ENCODE measurements at regions not wholly inside any gene's neighbourhood (a gene's known extent, or its start where the extent isn't known, plus 50 kb on each side); places are given as distances from the start of the nearest gene placed in this dataset.

DNA sequence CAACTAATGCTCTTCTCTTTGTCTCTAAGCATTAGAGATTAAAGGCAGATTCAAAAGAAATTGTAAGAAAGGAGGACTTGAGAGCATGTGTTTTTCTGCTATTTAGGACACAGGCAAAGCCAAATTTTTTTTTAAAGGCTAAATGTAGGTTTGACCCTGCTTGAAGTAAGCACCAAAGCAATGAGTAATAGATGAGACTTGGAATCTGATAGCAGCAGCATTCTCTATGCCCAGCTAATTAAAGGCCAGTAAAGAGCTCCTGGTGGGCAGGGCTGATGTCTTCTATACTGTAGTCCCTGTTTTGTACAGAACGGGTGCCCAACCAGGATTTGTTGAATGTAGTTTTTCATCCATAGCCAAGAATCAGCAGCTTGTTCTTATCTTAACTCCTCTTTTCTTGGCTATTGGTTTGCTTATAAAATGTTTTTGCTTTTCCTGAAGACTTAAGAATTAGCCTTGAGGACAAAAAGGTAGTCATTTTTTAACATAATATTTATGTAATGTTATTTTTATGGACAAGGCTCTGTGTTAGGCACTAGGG is 179.6 kb downstream of the LMO4 start:
- no peaks in the 10 kb centered on the region for H3K9me3 ChIP-seq
- H3K27me3 ChIP-seq = no peaks in the 10 kb centered on the region
- H3K27ac ChIP-seq = no peak overlapping the region
- no peak overlapping the region for H3K4me3 ChIP-seq
- H3K36me3 ChIP-seq (ENCODE audit: low read depth, missing control alignments) = no peaks in the 10 kb centered on the region
- 54 to 56% methylated on average over 1 of the region's 1 CpG for WGBS, 2 donors
- intact Hi-C loops (cut with DNase I; ENCODE audit: low total_unique reads) = no loop called here
- no peaks in the 10 kb centered on the region for H3K4me1 ChIP-seq
- DNase-seq = no peak
- no peak for TF ChIP-seq POLR2A (IDR thresholded peaks at IDR 0.05)
- TF ChIP-seq, protein P1, sequence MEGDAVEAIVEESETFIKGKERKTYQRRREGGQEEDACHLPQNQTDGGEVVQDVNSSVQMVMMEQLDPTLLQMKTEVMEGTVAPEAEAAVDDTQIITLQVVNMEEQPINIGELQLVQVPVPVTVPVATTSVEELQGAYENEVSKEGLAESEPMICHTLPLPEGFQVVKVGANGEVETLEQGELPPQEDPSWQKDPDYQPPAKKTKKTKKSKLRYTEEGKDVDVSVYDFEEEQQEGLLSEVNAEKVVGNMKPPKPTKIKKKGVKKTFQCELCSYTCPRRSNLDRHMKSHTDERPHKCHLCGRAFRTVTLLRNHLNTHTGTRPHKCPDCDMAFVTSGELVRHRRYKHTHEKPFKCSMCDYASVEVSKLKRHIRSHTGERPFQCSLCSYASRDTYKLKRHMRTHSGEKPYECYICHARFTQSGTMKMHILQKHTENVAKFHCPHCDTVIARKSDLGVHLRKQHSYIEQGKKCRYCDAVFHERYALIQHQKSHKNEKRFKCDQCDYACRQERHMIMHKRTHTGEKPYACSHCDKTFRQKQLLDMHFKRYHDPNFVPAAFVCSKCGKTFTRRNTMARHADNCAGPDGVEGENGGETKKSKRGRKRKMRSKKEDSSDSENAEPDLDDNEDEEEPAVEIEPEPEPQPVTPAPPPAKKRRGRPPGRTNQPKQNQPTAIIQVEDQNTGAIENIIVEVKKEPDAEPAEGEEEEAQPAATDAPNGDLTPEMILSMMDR (IDR thresholded peaks at IDR 0.05) = no peak

DNA sequence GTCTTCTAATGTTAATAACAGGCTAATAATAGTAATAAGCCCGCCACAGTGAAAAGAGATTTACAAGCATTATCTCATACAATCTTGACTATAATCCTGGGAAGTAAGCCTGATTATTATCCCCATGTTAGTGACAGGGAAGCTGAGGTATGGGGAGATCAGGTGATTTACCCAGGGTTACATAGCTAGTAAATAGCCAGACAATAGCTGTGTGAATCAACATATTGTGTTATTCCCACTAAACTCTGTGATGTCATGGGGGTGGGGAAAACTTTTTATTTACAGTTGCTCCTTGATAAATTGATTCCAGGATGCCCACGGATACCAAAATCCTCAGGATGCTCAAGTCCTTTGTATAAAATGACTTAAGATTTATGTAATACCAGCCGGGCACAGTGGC is 181.9 kb downstream of the LMO4 start:
- Histone ChIP-seq H3K4me1 (no peaks in the 10 kb centered on the region), H3K36me3 (ENCODE audit: low read depth, missing control alignments) (no peaks in the 10 kb centered on the region), H3K27ac (no peak overlapping the region), H3K27me3 (no peaks in the 10 kb centered on the region), H3K9me3 (no peaks in the 10 kb centered on the region), H3K4me3 (no peak overlapping the region)
- TF ChIP-seq, protein P1 (IDR thresholded peaks at IDR 0.05) = no peak
- TF ChIP-seq POLR2A (IDR thresholded peaks at IDR 0.05) = no peak
- intact Hi-C loops (cut with DNase I; ENCODE audit: low total_unique reads) = no loop called here
- WGBS, 2 donors = 77 to 83% methylated on average over 3 of the region's 3 CpGs
- DNase-seq = no peak

GRCh38 chr1:87511449-87511848 is 182.8 kb downstream of the LMO4 start:
- no peaks in the 10 kb centered on the region for H3K36me3 ChIP-seq (ENCODE audit: low read depth, missing control alignments)
- no peak for DNase-seq
- H3K4me3 ChIP-seq = no peak overlapping the region
- intact Hi-C loops (cut with DNase I; ENCODE audit: low total_unique reads) = no loop called here
- no peaks in the 10 kb centered on the region for H3K27me3 ChIP-seq
- H3K27ac ChIP-seq = no peak overlapping the region
- H3K4me1 ChIP-seq = no peaks in the 10 kb centered on the region
- no peak for TF ChIP-seq POLR2A (IDR thresholded peaks at IDR 0.05)
- TF ChIP-seq, protein P1 (IDR thresholded peaks at IDR 0.05) = no peak
- no peaks in the 10 kb centered on the region for H3K9me3 ChIP-seq
- WGBS, 2 donors = 92 to 96% methylated on average over 1 of the region's 1 CpG

GRCh38 chr1:87512431-87512830 is 183.8 kb downstream of the LMO4 start:
- intact Hi-C loops (cut with DNase I; ENCODE audit: low total_unique reads) = no loop called here
- no peaks in the 10 kb centered on the region for H3K4me1 ChIP-seq
- H3K27me3 ChIP-seq = no peaks in the 10 kb centered on the region
- DNase-seq = no peak
- no peaks in the 10 kb centered on the region for H3K36me3 ChIP-seq (ENCODE audit: low read depth, missing control alignments)
- no peaks in the 10 kb centered on the region for H3K9me3 ChIP-seq
- 88% methylated on average over 2 of the region's 2 CpGs for WGBS, 2 donors
- no peak overlapping the region for H3K27ac ChIP-seq
- H3K4me3 ChIP-seq = no peak overlapping the region
- no peak for TF ChIP-seq POLR2A (IDR thresholded peaks at IDR 0.05)
- TF ChIP-seq, protein P1 (IDR thresholded peaks at IDR 0.05) = no peak

DNA sequence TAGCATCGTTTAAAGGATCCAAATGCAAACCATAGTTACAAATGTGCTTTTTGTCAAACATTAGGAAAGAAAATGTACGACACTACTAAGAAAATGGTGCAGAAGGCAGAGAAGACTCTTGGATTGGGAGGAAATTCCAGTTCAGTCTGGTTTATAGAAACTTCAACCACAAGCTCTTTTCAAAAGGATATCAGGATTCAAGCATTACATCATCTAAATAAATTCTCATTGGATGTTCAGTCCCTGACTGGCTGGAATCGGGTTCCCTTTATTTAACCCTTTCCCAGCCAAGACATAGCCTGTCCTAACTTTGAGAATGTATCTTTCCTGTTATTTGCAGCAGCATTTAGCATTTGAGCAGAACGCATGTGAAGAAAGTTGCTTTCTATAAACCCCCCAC is 184.6 kb downstream of the LMO4 start:
- 72 to 75% methylated on average over 4 of the region's 4 CpGs for WGBS, 2 donors
- Histone ChIP-seq H3K4me1 (no peaks in the 10 kb centered on the region), H3K9me3 (no peaks in the 10 kb centered on the region), H3K4me3 (no peak overlapping the region), H3K27me3 (no peaks in the 10 kb centered on the region), H3K27ac (no peak overlapping the region), H3K36me3 (ENCODE audit: low read depth, missing control alignments) (no peaks in the 10 kb centered on the region)
- DNase-seq = no peak
- intact Hi-C loops (cut with DNase I; ENCODE audit: low total_unique reads) = no loop called here
- TF ChIP-seq POLR2A (IDR thresholded peaks at IDR 0.05) = no peak
- TF ChIP-seq, protein P1 (IDR thresholded peaks at IDR 0.05) = no peak

Measured in testis (tissue), 2 donors.